ENCODE measurements at regions not wholly inside any gene's neighbourhood (a gene's known extent, or its start where the extent isn't known, plus 50 kb on each side); places are given as distances from the start of the nearest gene placed in this dataset.

- DNase-seq (ENCODE audit: low read depth): no peak
These were observed 75.6 kb downstream of the ICOS start for GRCh38 chr2:204012072-204012653.

DNA sequence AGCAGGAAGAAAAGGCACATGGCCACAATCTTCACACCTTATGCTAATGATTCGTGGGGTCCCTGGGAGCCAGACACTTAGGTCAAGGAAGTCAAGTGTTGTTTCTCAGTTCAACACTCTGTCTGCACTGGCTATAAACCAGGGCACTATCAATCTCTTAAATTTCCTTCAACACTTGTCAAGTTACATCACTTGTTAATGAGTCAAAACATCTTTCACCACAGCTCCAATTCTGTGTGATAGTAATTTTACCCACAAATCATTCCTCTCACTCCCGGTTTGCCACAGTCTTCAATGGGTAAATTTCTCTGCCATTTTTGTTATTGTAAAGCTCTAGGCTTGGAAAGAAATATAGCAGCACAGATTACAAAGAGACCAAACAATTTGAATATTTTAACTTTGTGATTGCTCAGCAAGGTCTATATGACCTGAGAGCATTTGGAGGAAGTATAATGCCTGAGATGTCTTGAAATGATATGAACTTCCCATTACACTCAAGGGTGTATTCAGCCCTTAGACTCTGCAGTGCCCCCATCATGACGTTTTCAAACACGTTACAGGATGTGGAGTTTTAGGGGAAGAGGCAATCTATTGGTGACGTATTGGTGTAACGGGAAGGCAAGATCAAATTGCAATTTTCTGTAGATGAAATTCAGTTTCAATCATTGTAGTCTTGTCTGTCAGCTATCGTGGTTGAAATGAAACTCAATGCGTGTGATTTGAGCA lies 78.7 kb downstream of the ICOS start:
- DNase-seq (ENCODE audit: low read depth): no peak

DNA sequence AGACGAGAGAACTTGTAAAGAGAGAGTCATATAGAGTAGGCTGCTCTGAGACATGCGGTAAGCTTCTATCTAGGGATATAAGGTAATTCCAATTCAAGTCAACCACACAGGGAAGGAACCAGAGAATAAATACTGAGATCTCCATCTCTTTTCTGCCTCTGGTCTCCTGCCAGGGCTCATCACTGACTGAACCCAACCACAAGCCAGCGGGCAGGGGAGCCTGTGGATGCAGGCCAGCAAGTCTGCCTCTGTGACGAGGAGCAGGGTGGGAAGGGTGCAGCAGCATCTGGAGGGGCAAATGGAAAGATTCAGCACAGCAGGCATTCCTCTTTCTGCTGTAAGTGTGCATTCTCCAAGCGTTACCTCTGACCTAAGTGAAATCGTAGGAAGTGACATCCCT lies 82.2 kb downstream of the ICOS start:
- no peak for DNase-seq (ENCODE audit: low read depth)

GRCh38 chr2:204019572-204020501 lies 83.3 kb downstream of the ICOS start:
- no peak for DNase-seq (ENCODE audit: low read depth)

GRCh38 chr2:204021290-204022081 lies 84.9 kb downstream of the ICOS start:
- no peak for DNase-seq (ENCODE audit: low read depth)

DNA sequence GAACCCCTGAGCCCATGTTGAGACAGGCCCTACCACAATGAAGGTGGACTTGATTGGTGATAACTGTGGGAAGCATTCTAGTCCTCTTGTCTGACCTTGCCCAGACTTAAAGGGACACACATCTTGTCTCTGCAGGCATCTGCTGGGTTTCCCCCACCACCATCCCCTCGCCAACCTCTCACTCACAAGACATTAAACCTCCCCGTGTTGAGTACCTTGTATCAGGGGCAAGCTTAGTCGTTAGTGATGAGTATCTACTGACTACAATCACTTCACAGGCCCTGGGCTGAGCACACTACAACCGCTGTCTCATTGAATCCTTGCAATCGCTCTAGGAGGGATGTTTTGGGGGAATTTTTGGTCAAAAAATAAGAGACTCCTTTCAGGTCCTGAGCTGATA lies 86.0 kb downstream of the ICOS start:
- no peak for DNase-seq (ENCODE audit: low read depth)

- no peak for DNase-seq (ENCODE audit: low read depth)
These were observed 86.5 kb downstream of the ICOS start for GRCh38 chr2:204023088-204023487.

GRCh38 chr2:204024503-204024902 lies 87.9 kb downstream of the ICOS start:
- peak; percentile 9 for DNase-seq (ENCODE audit: low read depth)

- no peak for DNase-seq (ENCODE audit: low read depth)
These were observed 88.4 kb downstream of the ICOS start for GRCh38 chr2:204024906-204025475.

- DNase-seq (ENCODE audit: low read depth): no peak
These were observed 89.7 kb downstream of the ICOS start for GRCh38 chr2:204026294-204026693.

DNA sequence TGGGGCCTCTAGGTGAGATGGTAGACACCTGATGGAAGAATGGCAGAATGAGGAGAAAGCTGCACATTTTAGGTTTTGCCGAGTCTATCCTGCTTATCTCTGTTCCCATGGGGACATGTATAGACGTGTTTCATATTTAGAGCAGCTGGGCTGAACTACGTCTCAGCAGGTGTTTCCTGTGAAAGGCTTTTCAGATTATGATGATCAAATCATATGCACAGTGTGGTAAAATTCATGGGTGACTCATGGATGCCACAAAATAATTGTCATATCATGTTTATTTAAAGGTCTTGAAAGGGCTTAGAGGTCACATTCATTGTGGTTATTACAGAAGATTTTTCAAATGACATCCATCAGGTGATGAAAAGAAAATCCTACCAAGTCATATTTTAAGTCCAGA lies 90.5 kb downstream of the ICOS start:
- no peak for DNase-seq (ENCODE audit: low read depth)

GRCh38 chr2:204030322-204030721 lies 93.8 kb downstream of the ICOS start:
- no peak for DNase-seq (ENCODE audit: low read depth)

- no peak for DNase-seq (ENCODE audit: low read depth)
These were observed 94.5 kb downstream of the ICOS start for GRCh38 chr2:204031056-204031455.

DNA sequence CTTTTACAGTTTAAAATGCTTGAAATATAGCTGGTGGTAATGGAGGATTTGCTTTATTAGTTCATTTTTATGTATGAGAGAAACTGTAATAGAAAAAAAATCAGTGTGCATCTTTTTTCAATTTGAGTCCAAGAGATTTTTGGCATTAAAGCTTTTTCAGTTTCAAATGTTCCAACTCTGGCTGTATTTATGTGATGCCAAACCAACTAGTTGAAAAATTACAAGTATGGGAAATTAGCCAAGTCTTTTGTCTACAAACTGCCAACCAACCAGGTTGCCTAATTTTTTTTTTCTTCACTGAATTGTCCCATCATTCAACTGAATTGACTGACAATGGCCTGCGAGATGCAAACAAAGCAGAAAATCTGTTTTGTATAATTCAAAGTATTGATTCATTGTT lies 95.7 kb downstream of the ICOS start:
- no peak for DNase-seq (ENCODE audit: low read depth)

GRCh38 chr2:204033611-204034495 lies 97.3 kb downstream of the ICOS start:
- peak; percentile 17 for DNase-seq (ENCODE audit: low read depth)

GRCh38 chr2:204036706-204037105 lies 100.1 kb downstream of the ICOS start:
- no peak for DNase-seq (ENCODE audit: low read depth)

DNA sequence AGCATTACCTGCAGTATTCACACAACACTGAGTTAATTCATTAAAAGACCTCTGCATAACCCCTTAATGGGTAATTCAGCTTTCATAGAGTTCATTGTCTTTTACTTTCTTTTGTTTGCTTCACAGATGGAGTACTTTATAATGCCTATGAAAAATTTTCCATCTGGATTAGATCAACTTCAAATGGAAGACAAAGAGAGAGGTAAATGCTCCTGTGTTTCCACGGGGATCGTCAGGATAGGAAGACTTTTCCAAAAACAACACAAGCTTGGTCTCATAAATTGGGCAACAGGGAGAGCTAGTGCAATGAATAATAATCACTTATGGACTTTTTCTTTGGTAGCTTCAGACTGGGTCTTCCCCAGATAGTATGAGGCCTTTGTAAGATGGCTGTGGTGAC lies 100.7 kb downstream of the ICOS start:
- no peak for DNase-seq (ENCODE audit: low read depth)

- DNase-seq (ENCODE audit: low read depth): no peak
These were observed 102.8 kb downstream of the ICOS start for GRCh38 chr2:204039298-204039838.

DNA sequence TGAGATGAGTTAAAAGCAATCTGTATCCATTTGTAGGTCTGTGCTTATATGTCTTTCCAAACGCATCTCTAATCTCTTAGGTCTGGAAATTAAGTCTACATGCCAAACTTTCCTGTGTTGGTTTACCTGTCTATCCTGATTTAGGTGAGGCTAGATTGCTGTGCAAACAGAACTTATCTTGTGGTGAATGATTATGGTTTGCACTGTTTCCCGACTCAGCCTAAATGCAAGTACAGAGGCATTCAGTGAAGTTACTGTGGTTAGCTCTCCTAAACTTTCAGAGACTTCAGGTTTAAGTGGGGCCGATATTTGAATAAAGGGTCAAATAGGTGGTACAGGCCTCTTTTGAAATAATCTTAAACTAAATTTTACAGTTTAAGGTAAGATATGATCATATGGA lies 103.5 kb downstream of the ICOS start:
- DNase-seq (ENCODE audit: low read depth): no peak

DNA sequence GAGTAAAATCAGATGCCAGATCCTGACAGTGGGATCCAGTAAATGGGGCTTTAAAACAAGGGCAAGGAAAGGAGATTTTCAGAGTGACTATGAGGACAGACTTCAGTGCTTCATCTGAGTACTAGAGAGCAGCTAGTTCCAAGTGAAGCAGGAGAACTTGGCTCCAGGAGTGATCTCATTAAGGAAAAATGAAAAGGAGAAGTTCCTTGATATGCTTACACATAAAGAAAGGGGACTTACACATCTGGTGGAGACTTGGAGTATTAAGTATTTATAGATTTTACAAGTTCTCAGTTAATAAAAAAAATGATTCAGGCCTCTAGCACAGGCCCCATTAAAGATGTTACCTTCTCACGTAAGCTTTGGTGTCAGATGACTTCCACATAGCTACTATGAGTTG lies 105.8 kb downstream of the ICOS start:
- no peak for DNase-seq (ENCODE audit: low read depth)
